ENCODE measurements at regions not wholly inside any gene's neighbourhood (a gene's known extent, or its start where the extent isn't known, plus 50 kb on each side); places are given as distances from the start of the nearest gene placed in this dataset.

DNA sequence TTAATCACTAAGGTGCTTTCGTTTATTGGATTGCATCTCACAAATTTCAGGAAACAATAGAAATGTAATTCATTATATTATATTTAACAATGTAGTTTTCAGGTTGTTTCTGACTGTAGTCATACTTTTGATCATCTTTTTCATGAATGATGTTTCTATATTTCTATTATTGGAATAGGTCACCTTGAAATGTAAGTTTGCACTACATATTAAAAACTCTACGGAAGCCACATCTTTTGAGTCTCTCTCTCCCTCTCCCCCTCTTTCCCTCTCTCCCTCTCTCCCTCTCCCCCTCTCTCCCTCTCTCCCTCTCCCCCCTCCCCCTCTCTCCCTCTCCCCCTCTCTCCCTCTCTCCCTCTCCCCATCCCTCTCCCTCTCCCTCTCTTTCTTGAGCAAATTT, 131.3 kb upstream of the FBXL4 start:
- TF ChIP-seq EZH2phosphoT487 (IDR thresholded peaks at IDR 0.05; ENCODE audit: borderline replicate concordance, low read length) (no peak), CTCF (IDR thresholded peaks at IDR 0.05; ENCODE audit: low read depth, low read length, poor library complexity, severe bottlenecking) (no peak)
